GM12892 (cell line): ENCODE measurements at regions not wholly inside any gene's neighbourhood (a gene's known extent, or its start where the extent isn't known, plus 50 kb on each side); places are given as distances from the start of the nearest gene placed in this dataset.

ENCODE experiments used
- DNase-seq: peaks from one replicate; pipeline ENCODE4 v3.0.0; 2011; ENCODE audit not compliant: insufficient read length
- FAIRE-seq: peaks from 2 replicates; lab custom pipeline; 2011; peaks lifted over from hg19 to GRCh38; lab: Jason Lieb, UNC
- POLR2A ChIP-seq: IDR thresholded peaks from 2 replicates; pipeline ENCODE4 v1.6.1; 2011; ENCODE audit warnings: low read depth, low read length, control low read depth
- POLR2AphosphoS5 ChIP-seq: IDR thresholded peaks from 2 replicates; pipeline ENCODE4 v1.6.1; 2011; ENCODE audit warnings: low read depth, low read length, control low read depth
- TAF1 ChIP-seq: IDR thresholded peaks from 2 replicates; pipeline ENCODE4 v1.6.1; 2011; ENCODE audit warnings: low read depth, mild to moderate bottlenecking, control low read depth, low read length, borderline replicate concordance

- DNase-seq (no peak), FAIRE-seq (no peak)
- TF ChIP-seq POLR2A, result no peak
- TF ChIP-seq TAF1, result no peak
- no peak for TF ChIP-seq POLR2AphosphoS5
Observed at GRCh38 chr14:53306911-53307310, 153.8 kb upstream of the DDHD1 start.

GRCh38 chr14:53306267-53306721, 153.2 kb upstream of the DDHD1 start:
- peak; percentile 10 for DNase-seq
- peak; percentile 51 for FAIRE-seq
- TF ChIP-seq POLR2A (no peak), TAF1 (no peak), POLR2AphosphoS5 (no peak)

- no peak for FAIRE-seq
- TF ChIP-seq POLR2A (no peak), POLR2AphosphoS5 (no peak), TAF1 (no peak)
- DNase-seq, result no peak
Observed at GRCh38 chr14:53304726-53305381, 151.7 kb upstream of the DDHD1 start.

GRCh38 chr14:53295985-53296582, 143.0 kb upstream of the DDHD1 start:
- TF ChIP-seq TAF1 (no peak), POLR2AphosphoS5 (no peak), POLR2A (no peak)
- FAIRE-seq, result peak; percentile 85
- no peak for DNase-seq

- TF ChIP-seq TAF1 (no peak), POLR2AphosphoS5 (no peak), POLR2A (no peak)
- no peak for FAIRE-seq
- no peak for DNase-seq
Observed at GRCh38 chr14:53295372-53295771, 142.2 kb upstream of the DDHD1 start.

GRCh38 chr14:53286301-53286700, 133.2 kb upstream of the DDHD1 start:
- no peak for DNase-seq
- no peak for FAIRE-seq
- no peak for TF ChIP-seq POLR2AphosphoS5
- no peak for TF ChIP-seq POLR2A
- no peak for TF ChIP-seq TAF1

GRCh38 chr14:53285821-53286220, 132.7 kb upstream of the DDHD1 start:
- no peak for FAIRE-seq
- TF ChIP-seq TAF1 (no peak), POLR2AphosphoS5 (no peak)
- no peak for DNase-seq

GRCh38 chr14:53285064-53285463, 131.9 kb upstream of the DDHD1 start:
- DNase-seq (no peak), FAIRE-seq (no peak)
- no peak for TF ChIP-seq TAF1
- TF ChIP-seq POLR2AphosphoS5, result no peak
- TF ChIP-seq POLR2A, result no peak

GRCh38 chr14:53278602-53279506, 125.7 kb upstream of the DDHD1 start:
- FAIRE-seq, result peak; percentile 14
- no peak for DNase-seq
- TF ChIP-seq POLR2A, result no peak
- no peak for TF ChIP-seq POLR2AphosphoS5
- no peak for TF ChIP-seq TAF1

GRCh38 chr14:53273671-53274072, 120.5 kb upstream of the DDHD1 start:
- TF ChIP-seq POLR2A (no peak), POLR2AphosphoS5 (no peak), TAF1 (no peak)
- FAIRE-seq (no peak), DNase-seq (no peak)

- DNase-seq (no peak), FAIRE-seq (no peak)
Observed at GRCh38 chr14:53265025-53265424, 111.9 kb upstream of the DDHD1 start.

GRCh38 chr14:53260928-53261327, 107.8 kb upstream of the DDHD1 start:
- TF ChIP-seq TAF1, result no peak
- TF ChIP-seq POLR2A, result no peak
- no peak for TF ChIP-seq POLR2AphosphoS5
- FAIRE-seq, result no peak

More at GRCh38 chr14:53265025-53265424, 111.9 kb upstream of the DDHD1 start:
- no peak for TF ChIP-seq TAF1
- no peak for TF ChIP-seq POLR2A
- no peak for TF ChIP-seq POLR2AphosphoS5

More at GRCh38 chr14:53260928-53261327, 107.8 kb upstream of the DDHD1 start:
- no peak for DNase-seq
